ENCODE measurements at regions not wholly inside any gene's neighbourhood (a gene's known extent, or its start where the extent isn't known, plus 50 kb on each side); places are given as distances from the start of the nearest gene placed in this dataset.

DNA sequence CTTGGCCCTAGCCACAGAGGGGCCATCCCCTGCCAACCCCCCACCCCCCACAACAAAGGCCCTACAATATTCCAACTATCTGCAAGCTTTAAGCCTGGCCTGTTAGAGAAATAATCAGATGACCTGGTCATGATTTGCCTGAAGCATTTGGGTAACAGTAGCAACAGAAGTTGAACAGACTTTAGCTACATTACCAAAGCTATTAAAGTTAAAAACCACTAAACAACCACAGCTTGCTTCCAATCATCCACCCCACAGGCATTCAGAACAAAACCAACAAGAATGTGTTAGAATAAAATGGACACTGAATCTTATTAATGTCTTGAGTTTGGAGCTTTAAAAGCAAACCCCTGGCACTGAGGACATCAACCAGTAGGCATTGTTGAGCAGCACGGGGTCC lies 250.9 kb downstream of the LRFN2 start:
- TF ChIP-seq, protein P1, sequence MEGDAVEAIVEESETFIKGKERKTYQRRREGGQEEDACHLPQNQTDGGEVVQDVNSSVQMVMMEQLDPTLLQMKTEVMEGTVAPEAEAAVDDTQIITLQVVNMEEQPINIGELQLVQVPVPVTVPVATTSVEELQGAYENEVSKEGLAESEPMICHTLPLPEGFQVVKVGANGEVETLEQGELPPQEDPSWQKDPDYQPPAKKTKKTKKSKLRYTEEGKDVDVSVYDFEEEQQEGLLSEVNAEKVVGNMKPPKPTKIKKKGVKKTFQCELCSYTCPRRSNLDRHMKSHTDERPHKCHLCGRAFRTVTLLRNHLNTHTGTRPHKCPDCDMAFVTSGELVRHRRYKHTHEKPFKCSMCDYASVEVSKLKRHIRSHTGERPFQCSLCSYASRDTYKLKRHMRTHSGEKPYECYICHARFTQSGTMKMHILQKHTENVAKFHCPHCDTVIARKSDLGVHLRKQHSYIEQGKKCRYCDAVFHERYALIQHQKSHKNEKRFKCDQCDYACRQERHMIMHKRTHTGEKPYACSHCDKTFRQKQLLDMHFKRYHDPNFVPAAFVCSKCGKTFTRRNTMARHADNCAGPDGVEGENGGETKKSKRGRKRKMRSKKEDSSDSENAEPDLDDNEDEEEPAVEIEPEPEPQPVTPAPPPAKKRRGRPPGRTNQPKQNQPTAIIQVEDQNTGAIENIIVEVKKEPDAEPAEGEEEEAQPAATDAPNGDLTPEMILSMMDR (IDR thresholded peaks at IDR 0.05) = no peak
- no peak for TF ChIP-seq POLR2A (IDR thresholded peaks at IDR 0.05)
